HUES64 (cell line): ENCODE measurements at regions not wholly inside any gene's neighbourhood (a gene's known extent, or its start where the extent isn't known, plus 50 kb on each side); places are given as distances from the start of the nearest gene placed in this dataset.

Experiments used
- H3K27ac ChIP-seq: 2 replicates; pipeline ENCODE4 v1.7.0; 2013; ENCODE audit warnings: low read depth, low read length, inconsistent platforms
- H3K27me3 ChIP-seq: 2 replicates; pipeline ENCODE4 v1.6.1; 2013; ENCODE audit warnings: mild to moderate bottlenecking, low read length; ENCODE audit not compliant: insufficient read depth
- H3K36me3 ChIP-seq: 2 replicates; pipeline ENCODE4 v1.6.1; 2013; ENCODE audit warnings: mild to moderate bottlenecking, low read length; ENCODE audit not compliant: insufficient read depth
- H3K4me1 ChIP-seq: 2 replicates; pipeline ENCODE4 v1.6.1; 2013; ENCODE audit warnings: mild to moderate bottlenecking, low read length, moderate library complexity; ENCODE audit not compliant: insufficient read depth
- H3K4me3 ChIP-seq: 2 replicates; pipeline ENCODE4 v1.5.1; 2013; ENCODE audit warnings: mild to moderate bottlenecking, low read length, moderate library complexity
- H3K9ac ChIP-seq: 2 replicates; pipeline ENCODE4 v1.6.1; 2013; ENCODE audit warnings: mild to moderate bottlenecking, low read depth, low read length
- H3K9me3 ChIP-seq: 2 replicates; pipeline ENCODE4 v1.6.1; 2013; ENCODE audit warnings: low read depth, low read length; ENCODE audit not compliant: insufficient read depth
- WGBS: fragments of 150-250, 120-280 bp; methylation state at CpG from one replicate; pipeline ENCODE4 v1.1.7; 2013; ENCODE audit warnings: missing lambda C conversion rate; 5-methylcytosine and 5-hydroxymethylcytosine counted together

DNA sequence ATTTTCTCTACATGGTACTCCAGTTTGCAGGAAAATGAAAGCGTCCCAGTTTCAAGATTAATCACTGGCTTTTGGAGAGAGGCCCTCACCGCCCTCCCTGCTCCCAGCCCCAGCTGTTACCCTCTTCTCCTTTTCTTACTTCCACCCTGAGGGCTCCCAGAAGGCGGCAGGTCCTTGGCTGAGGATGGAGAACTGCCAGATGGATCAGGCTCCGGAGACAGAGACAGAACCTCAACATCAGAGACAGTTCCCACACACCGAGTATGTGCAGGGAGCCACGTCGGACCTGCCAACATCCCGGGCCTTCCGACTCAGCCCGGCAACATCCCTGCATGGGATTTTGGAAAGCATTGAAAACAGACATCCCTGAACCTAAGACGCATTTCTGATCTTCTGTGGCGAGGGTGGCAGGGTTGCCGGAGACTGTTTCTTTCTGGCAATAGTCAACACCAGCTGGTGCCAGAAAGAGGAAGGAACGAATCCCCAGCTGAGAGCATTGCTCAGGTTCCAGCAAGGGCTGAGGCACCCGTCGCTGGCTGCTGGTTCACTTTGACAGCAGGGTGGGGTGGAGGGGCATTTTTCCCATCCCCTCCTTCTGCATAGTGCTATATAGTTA lies 467.1 kb downstream of the MIAT start:
- H3K4me3 ChIP-seq = no peak overlapping the region
- H3K9ac ChIP-seq = no peak overlapping the region
- no peaks in the 10 kb centered on the region for H3K36me3 ChIP-seq
- H3K27me3 ChIP-seq = no peaks in the 10 kb centered on the region
- H3K27ac ChIP-seq = no peak overlapping the region
- no peaks in the 10 kb centered on the region for H3K4me1 ChIP-seq
- WGBS = 90% methylated on average over 16 of the region's 16 CpGs
- H3K9me3 ChIP-seq = no peaks in the 10 kb centered on the region

DNA sequence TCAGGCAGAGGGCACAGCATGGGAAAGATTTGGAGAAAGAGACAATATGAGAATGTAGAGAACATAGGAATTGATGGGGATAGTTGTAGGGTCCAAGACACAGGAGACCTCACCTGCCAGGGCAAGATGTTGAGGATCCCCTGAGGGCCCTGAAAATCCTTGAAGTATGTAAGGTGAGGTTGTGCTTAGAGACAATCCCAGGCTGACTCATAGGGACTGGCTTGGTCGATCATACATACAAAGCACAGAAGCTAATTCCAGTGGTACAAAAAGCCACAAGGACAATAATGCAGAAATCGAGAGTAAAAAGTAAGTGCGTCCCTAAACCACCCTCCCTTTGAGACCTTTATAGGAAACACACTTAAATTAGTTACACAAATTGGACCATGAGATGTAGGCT lies 468.2 kb downstream of the MIAT start:
- Histone ChIP-seq H3K36me3 (no peaks in the 10 kb centered on the region), H3K27me3 (no peaks in the 10 kb centered on the region), H3K9ac (no peak overlapping the region), H3K4me3 (no peak overlapping the region), H3K27ac (no peak overlapping the region), H3K4me1 (no peaks in the 10 kb centered on the region), H3K9me3 (no peaks in the 10 kb centered on the region)
- WGBS = 93% methylated on average over 3 of the region's 3 CpGs

DNA sequence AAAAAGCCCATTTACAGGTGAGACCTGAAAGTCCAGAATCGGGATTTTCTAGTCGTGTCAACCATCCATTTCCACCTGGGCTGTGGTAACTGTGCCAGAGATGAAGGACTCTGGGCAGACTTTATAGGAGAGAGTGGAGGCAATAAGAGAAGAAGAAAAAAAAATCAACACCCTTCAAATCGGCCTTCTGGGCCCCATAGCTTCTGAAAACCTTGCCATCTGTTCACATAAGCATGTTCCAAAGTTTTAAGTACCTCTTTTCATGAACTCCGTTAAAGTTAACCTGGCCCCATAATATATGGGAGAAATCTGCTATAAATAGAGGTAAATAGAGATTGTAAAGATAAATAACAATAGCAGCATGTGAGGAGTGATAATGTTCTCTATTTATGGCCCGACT lies 470.5 kb downstream of the MIAT start:
- H3K36me3 ChIP-seq = no peaks in the 10 kb centered on the region
- H3K27me3 ChIP-seq = no peaks in the 10 kb centered on the region
- H3K4me3 ChIP-seq = no peak overlapping the region
- no peaks in the 10 kb centered on the region for H3K9me3 ChIP-seq
- WGBS = 92% methylated on average over 4 of the region's 5 CpGs
- no peak overlapping the region for H3K27ac ChIP-seq
- no peaks in the 10 kb centered on the region for H3K4me1 ChIP-seq
- no peak overlapping the region for H3K9ac ChIP-seq

DNA sequence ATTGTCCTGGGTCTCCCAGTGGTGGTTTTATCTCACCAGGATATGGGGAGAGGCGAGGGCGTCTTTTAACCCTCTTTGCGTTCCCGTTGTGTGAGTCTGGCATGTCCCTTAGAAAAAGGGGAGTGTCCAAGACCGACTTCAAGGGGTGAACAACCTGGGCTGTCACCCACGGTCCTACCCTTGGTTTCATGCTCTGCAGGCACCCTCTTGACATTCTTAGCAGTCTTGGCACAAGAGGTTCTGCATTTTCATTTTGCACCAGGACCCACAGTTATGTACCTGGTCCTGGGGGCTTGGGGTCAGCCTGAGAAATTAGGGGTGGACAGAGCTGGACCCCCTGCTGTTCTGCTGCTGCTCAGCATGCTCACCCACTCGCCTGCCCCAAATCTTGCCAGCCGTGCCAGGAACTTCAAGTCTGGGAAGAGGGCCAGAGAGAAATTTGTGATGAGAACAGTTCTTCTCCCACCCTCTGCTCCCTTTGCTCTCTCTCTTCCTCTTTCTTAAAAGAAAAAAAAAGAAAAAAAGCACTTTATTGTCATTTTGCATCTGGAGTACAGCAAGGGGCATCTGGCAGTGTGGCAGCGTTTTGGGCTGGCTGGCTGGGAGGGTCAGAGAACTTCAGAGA lies 471.2 kb downstream of the MIAT start:
- no peak overlapping the region for H3K4me3 ChIP-seq
- 0 out of 2 replicates have a peak, but pooled peaks cover 1% of the 10 kb centered on the region for H3K4me1 ChIP-seq
- H3K27ac ChIP-seq = no peak overlapping the region
- no peaks in the 10 kb centered on the region for H3K27me3 ChIP-seq
- H3K9ac ChIP-seq = no peak overlapping the region
- no peaks in the 10 kb centered on the region for H3K9me3 ChIP-seq
- H3K36me3 ChIP-seq = no peaks in the 10 kb centered on the region
- 83% methylated on average over 9 of the region's 9 CpGs for WGBS

DNA sequence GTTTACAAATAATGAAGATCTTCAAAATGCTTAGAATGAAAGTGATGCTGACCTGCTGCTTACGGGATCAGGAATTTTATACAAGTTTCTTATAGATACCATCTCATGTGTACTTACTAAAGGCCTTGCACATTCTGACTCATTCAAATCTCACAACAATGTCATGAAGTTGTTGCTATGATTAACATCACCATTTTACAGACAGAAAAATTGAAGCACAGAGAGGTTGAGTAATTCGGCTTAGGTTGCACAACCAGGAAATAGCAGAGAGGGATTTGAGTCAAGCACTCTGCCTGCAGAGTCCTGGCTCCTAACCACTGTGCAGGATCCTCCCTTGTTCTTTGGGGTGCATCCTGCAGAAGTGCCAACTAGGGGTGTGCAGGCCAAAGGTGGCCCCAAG lies 471.9 kb downstream of the MIAT start:
- H3K4me3 ChIP-seq = no peak overlapping the region
- H3K27ac ChIP-seq = no peak overlapping the region
- WGBS = 97% methylated on average over 2 of the region's 2 CpGs
- no peaks in the 10 kb centered on the region for H3K36me3 ChIP-seq
- H3K9me3 ChIP-seq = no peaks in the 10 kb centered on the region
- H3K4me1 ChIP-seq = peaks cover 4% of the 10 kb centered on the region; the same call in 1 of the 2 replicates
- no peaks in the 10 kb centered on the region for H3K27me3 ChIP-seq
- no peak overlapping the region for H3K9ac ChIP-seq

DNA sequence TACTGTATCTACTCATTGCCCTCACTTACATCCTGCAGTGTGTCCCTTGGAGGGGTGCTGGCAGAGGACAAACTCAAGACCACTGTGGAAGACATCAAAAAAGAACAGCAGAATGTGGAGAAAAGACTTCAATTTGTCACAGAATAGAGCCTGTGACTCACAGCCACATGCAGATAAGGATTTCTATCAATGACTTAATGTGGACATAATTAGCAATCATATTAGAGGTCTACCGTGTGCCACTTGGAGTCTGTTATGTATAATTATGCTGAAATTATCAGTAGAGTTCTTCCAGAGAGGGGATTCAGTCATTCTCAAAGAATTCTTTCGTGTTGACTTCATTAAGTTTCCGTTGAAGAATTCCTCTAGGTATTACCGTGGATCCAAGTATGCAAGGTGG lies 473.5 kb downstream of the MIAT start:
- Histone ChIP-seq H3K9ac (no peak overlapping the region), H3K4me1 (peaks cover 6% of the 10 kb centered on the region; the same call in 1 of the 2 replicates), H3K27ac (no peak overlapping the region), H3K36me3 (no peaks in the 10 kb centered on the region), H3K9me3 (no peaks in the 10 kb centered on the region), H3K27me3 (no peaks in the 10 kb centered on the region), H3K4me3 (no peak overlapping the region)
- 86% methylated on average over 4 of the region's 4 CpGs for WGBS

DNA sequence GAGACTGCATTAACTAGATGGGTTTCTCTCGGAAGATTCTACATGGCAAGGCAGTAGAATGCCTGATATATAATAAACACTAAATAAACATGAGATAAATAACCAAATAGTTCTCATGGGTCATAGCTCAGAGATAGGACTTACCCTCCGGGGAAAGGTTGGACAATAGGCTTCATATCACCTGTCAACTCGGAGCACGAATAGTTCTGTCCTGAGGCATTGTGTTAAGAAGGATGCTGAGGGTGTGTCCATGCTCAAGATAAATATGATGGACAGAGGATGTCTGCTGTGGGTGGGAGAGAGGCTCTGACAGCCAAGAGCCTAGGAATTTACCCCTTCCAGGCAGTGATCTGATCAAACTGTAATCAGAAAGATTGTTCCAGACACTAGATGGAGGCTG lies 474.0 kb downstream of the MIAT start:
- no peaks in the 10 kb centered on the region for H3K27me3 ChIP-seq
- no peaks in the 10 kb centered on the region for H3K36me3 ChIP-seq
- no peak overlapping the region for H3K27ac ChIP-seq
- WGBS = 60% methylated on average over 3 of the region's 4 CpGs
- H3K4me3 ChIP-seq = no peak overlapping the region
- peaks cover 6% of the 10 kb centered on the region; the same call in 1 of the 2 replicates for H3K4me1 ChIP-seq
- H3K9ac ChIP-seq = no peak overlapping the region
- H3K9me3 ChIP-seq = no peaks in the 10 kb centered on the region

DNA sequence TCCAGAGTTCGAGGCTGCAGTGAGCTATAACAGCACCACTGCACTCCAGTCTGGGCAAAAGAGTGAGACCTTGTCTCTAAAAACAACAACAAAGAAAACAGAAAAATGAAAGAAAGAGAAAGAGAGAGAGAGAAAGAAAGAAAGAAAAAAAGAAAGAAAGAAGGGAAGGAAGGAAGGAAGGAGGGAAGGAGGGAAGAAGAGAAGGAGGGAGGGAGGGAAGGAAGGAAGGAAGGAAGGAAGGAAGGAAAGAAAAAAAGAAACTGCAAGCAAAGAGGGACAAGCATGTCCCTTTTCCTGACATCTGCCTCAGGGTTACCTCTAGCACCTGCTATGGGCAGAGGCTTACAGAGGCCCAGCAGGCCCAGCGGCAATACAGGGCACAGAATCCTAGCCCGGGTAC lies 475.0 kb downstream of the MIAT start:
- H3K36me3 ChIP-seq = no peaks in the 10 kb centered on the region
- no peak overlapping the region for H3K9ac ChIP-seq
- 92% methylated on average over 3 of the region's 3 CpGs for WGBS
- peaks cover 6% of the 10 kb centered on the region; the same call in 1 of the 2 replicates for H3K4me1 ChIP-seq
- no peak overlapping the region for H3K27ac ChIP-seq
- H3K4me3 ChIP-seq = no peak overlapping the region
- no peaks in the 10 kb centered on the region for H3K9me3 ChIP-seq
- H3K27me3 ChIP-seq = no peaks in the 10 kb centered on the region

DNA sequence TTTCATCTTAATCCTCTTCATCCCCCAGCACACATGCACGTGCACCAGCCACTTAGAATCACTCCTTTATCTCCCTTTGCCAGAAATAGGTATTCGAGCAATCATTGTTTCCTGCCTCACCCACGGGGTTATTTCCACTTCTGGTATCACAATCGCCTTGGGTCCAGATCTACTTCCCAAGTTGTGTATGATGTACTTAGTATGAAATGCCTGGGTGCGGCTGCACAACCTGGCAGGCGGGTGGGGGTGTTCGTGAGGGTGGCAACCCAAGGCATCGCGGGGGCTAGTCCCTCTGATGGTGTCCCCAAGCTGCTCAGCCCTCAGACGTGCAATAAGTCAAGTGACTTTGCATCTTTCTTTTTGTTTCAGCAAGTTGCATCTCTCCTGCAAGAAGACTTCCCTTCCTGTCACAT lies 475.6 kb downstream of the MIAT start:
- Histone ChIP-seq H3K27me3 (no peaks in the 10 kb centered on the region), H3K9ac (no peak overlapping the region)

DNA sequence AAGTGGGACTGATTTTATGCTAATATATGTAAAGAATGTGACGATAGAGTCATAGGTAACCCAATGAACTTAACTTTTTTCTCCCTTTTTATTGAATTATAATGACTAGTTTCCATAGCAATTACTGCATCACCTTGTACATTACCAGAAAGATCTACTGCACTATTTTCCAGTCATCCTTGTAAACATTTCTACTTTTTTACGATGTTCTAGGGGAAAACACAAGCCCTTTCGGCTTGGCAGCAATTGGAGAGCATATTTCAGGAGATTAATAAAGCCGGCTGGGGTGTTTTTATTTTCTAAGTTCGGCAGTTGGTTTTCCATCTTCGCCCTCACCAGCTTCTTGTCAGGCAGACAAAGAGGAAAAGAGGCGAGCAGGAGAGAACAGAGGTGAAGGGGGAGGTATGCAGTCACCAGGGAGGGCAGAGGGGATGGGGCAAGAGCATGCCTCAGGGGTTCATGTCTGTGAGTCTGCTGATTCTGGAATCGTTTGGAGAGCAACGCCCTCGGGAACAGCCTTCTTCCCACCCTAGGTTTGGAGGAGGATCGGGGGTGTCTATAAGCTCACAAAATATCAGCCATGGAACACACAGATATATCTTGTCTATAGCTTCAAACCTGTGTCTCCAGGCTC lies 476.4 kb downstream of the MIAT start:
- H3K27ac ChIP-seq = no peak overlapping the region
- H3K4me3 ChIP-seq = no peak overlapping the region
- no peaks in the 10 kb centered on the region for H3K36me3 ChIP-seq
- H3K9me3 ChIP-seq = no peaks in the 10 kb centered on the region
- H3K9ac ChIP-seq = no peak overlapping the region
- H3K4me1 ChIP-seq = peaks cover 6% of the 10 kb centered on the region; the same call in 1 of the 2 replicates
- H3K27me3 ChIP-seq = no peaks in the 10 kb centered on the region
- 81% methylated on average over 10 of the region's 11 CpGs for WGBS

More for the DNA sequence above, 475.6 kb downstream of the MIAT start:
- H3K9me3 ChIP-seq = no peaks in the 10 kb centered on the region
- peaks cover 6% of the 10 kb centered on the region; the same call in 1 of the 2 replicates for H3K4me1 ChIP-seq
- 92% methylated on average over 10 of the region's 10 CpGs for WGBS
- H3K4me3 ChIP-seq = no peak overlapping the region
- no peak overlapping the region for H3K27ac ChIP-seq
- H3K36me3 ChIP-seq = no peaks in the 10 kb centered on the region

DNA sequence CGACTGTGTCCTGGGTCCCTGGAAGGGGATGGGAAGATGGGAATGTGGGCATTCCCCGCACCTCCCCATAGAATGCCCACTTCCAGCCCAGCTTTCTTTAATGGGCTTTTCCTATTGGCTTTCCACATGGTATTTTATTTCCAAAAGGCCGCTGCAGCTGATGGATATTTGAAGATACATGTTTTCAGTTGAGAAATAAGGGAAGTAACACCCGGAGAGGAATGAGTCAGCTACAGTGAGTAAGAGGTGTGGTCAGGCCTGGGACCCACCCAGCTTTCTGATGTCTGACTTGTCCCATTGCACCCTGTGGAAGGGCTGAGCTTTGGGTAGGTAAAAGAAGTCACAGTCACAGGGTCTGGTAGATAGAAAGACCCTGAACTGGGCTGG lies 476.9 kb downstream of the MIAT start:
- WGBS = 72% methylated on average over 3 of the region's 4 CpGs
- H3K4me1 ChIP-seq = peaks cover 6% of the 10 kb centered on the region; the same call in 1 of the 2 replicates

More for the DNA sequence above, 476.9 kb downstream of the MIAT start:
- no peaks in the 10 kb centered on the region for H3K9me3 ChIP-seq
- no peak overlapping the region for H3K4me3 ChIP-seq
- no peaks in the 10 kb centered on the region for H3K27me3 ChIP-seq
- H3K27ac ChIP-seq = no peak overlapping the region
- no peaks in the 10 kb centered on the region for H3K36me3 ChIP-seq
- H3K9ac ChIP-seq = no peak overlapping the region
